ENCODE measurements at regions not wholly inside any gene's neighbourhood (a gene's known extent, or its start where the extent isn't known, plus 50 kb on each side); places are given as distances from the start of the nearest gene placed in this dataset.

DNA sequence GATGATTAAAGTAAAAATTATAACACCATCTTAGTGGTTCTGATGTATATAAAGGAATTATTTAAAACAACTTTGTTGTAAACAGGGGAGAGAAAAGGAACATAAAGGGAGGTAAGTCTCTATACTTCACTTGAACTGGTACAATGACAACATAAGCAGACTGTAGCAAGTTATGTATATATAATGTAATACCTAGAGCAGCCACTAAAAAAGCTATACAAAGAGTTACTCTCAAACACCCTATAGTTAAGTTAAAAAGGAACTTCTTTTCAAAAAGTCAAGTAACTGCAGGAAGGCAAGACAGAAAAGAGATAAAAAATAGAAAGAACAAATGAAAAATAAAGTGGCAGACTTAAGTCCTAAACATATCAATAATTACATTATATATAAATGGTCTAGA, 82.3 kb downstream of the ZNF503 start:
- DNase-seq = no peak
- Histone ChIP-seq H3K9me3 (replicated peaks; ENCODE audit: control insufficient read depth, low read depth, low read length) (peaks cover 5% of the 10 kb centered on the region), H3K36me3 (ENCODE audit: control insufficient read depth, insufficient read depth, low read length) (no peaks in the 10 kb centered on the region), H3K4me1 (ENCODE audit: control insufficient read depth, insufficient read depth, low read length) (no peaks in the 10 kb centered on the region), H3K27me3 (ENCODE audit: control insufficient read depth, insufficient read depth, low read length) (no peaks in the 10 kb centered on the region), H3K27ac (ENCODE audit: low read length) (no peak overlapping the region), H3K4me3 (ENCODE audit: low read length) (no peak overlapping the region)

DNA sequence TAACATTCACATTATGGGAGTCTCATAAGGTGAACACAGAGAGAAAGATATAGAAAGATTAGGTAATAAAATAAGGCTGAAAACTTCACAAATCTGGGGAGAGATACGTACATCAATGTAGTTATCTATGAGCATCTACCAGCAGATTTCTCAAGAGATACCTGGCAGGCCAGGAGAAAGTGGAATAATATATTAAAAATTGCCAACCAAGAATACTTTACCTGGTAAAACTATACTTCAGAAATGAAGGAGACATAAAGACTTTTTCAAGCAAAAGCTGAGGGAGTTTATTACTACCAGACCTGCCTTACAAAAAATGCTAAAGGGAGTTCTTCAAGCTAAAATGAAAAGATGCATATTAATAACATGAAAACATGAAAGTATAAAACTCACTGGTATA, 78.8 kb upstream of the COMTD1 start:
- no peak overlapping the region for H3K4me3 ChIP-seq (ENCODE audit: low read length)
- peaks cover 7% of the 10 kb centered on the region for H3K9me3 ChIP-seq (replicated peaks; ENCODE audit: control insufficient read depth, low read depth, low read length)
- no peaks in the 10 kb centered on the region for H3K27me3 ChIP-seq (ENCODE audit: control insufficient read depth, insufficient read depth, low read length)
- no CpG with 5 or more reads among the region's 1 CpG for WGBS (ENCODE audit: insufficient coverage)
- no peaks in the 10 kb centered on the region for H3K36me3 ChIP-seq (ENCODE audit: control insufficient read depth, insufficient read depth, low read length)
- no peak overlapping the region for H3K27ac ChIP-seq (ENCODE audit: low read length)
- no peak for DNase-seq
- H3K4me1 ChIP-seq (ENCODE audit: control insufficient read depth, insufficient read depth, low read length) = no peaks in the 10 kb centered on the region

DNA sequence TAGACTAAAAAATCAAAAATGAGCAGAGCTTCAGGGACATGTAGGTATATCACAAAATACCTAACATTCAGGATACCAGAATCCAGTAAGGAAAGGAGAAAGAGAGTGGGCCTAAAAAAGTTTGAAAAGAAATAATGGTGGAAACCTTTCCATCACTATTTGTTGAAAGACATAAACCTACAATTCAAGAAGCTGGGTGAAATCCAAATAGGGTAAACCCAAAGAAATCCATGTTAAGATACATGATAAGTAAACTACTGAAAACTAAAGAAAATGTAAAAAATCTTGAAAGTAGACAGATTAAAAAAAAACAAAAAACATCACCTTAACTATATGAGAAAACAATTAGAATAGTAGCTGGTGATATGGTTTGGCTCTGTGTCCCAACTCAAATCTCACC, 76.7 kb upstream of the COMTD1 start:
- no peak overlapping the region for H3K4me3 ChIP-seq (ENCODE audit: low read length)
- H3K36me3 ChIP-seq (ENCODE audit: control insufficient read depth, insufficient read depth, low read length) = no peaks in the 10 kb centered on the region
- peaks cover 7% of the 10 kb centered on the region for H3K9me3 ChIP-seq (replicated peaks; ENCODE audit: control insufficient read depth, low read depth, low read length)
- H3K4me1 ChIP-seq (ENCODE audit: control insufficient read depth, insufficient read depth, low read length) = no peaks in the 10 kb centered on the region
- no peaks in the 10 kb centered on the region for H3K27me3 ChIP-seq (ENCODE audit: control insufficient read depth, insufficient read depth, low read length)
- H3K27ac ChIP-seq (ENCODE audit: low read length) = no peak overlapping the region
- no peak for DNase-seq

DNA sequence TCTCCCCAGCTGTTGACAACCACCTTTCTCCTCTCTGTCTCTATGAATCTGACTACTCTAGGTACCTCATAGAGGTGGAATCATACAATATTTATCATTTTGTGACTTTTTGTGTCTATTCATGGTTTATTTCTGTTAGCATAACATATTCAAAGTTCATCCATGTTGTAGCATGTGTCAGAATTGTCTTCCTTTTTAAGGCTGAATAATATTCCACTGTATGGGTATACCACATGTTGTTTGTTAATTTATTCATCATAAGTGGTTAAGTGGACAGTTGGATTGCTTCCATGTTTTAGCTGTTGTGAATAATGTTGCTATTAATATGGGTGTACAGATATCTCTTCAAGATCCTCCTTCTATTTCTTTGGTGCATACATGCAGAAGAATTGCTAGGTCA, 69.9 kb upstream of the COMTD1 start:
- Histone ChIP-seq H3K4me3 (ENCODE audit: low read length) (no peak overlapping the region), H3K27me3 (ENCODE audit: control insufficient read depth, insufficient read depth, low read length) (no peaks in the 10 kb centered on the region), H3K36me3 (ENCODE audit: control insufficient read depth, insufficient read depth, low read length) (no peaks in the 10 kb centered on the region), H3K4me1 (ENCODE audit: control insufficient read depth, insufficient read depth, low read length) (no peaks in the 10 kb centered on the region), H3K27ac (ENCODE audit: low read length) (no peak overlapping the region), H3K9me3 (replicated peaks; ENCODE audit: control insufficient read depth, low read depth, low read length) (peaks cover 2% of the 10 kb centered on the region)
- no peak for DNase-seq

DNA sequence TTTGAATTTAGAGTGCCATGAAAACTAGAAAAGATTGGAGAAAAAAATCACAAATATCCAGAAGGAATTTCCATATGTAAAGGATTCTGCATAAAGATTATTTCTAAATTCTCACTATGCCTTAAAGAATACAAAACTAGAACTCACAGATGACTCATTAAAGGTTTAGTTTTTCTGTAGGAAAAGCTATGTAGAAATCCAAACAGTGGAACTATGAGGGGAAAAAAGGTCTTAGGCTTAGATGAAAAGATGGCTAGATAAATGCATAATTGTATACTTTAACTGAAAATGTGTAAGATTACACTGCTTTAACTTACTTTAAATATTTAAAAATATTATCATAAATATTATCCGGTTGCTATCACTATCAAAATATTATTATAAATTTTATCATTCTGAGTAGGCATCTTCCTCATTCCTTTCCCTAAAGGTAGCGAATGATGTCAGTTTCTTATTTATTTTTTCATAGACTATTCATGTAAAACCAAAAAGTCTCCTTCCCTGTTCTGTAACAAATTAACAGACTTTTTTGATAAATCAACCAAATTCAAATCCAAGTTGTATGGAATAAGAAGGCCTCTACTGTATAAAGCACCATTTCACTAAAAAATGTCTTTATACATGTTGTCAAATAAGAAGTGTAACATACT, 69.1 kb upstream of the COMTD1 start:
- no peak for DNase-seq

DNA sequence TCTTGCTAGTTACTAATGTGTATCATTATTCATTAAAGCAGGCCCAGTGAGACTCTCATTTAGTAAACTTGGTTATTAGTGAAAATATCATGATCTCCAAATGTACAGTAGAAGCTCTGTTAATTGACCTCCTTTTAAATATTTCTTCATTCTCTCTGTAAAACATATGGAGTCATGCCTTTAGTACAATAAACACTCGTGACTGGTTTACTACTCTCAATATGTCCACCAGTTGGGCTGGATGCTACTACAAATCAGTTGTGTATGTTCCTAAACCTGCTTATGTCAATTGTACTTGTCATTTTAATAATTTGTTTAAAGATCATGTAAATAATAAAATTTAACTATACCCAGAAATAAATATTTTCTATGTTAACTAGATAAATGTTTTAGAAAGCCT, 68.6 kb upstream of the COMTD1 start:
- DNase-seq = no peak
- H3K4me3 ChIP-seq (ENCODE audit: low read length) = no peak overlapping the region
- H3K9me3 ChIP-seq (replicated peaks; ENCODE audit: control insufficient read depth, low read depth, low read length) = peaks cover 2% of the 10 kb centered on the region
- no peaks in the 10 kb centered on the region for H3K36me3 ChIP-seq (ENCODE audit: control insufficient read depth, insufficient read depth, low read length)
- no peaks in the 10 kb centered on the region for H3K4me1 ChIP-seq (ENCODE audit: control insufficient read depth, insufficient read depth, low read length)
- WGBS (ENCODE audit: insufficient coverage) = no CpG with 5 or more reads among the region's 1 CpG
- no peaks in the 10 kb centered on the region for H3K27me3 ChIP-seq (ENCODE audit: control insufficient read depth, insufficient read depth, low read length)
- H3K27ac ChIP-seq (ENCODE audit: low read length) = no peak overlapping the region

More for the DNA sequence above, 69.1 kb upstream of the COMTD1 start:
- WGBS (ENCODE audit: insufficient coverage) = no CpG with 5 or more reads among the region's 2 CpGs
- Histone ChIP-seq H3K4me1 (ENCODE audit: control insufficient read depth, insufficient read depth, low read length) (no peaks in the 10 kb centered on the region), H3K27me3 (ENCODE audit: control insufficient read depth, insufficient read depth, low read length) (no peaks in the 10 kb centered on the region), H3K27ac (ENCODE audit: low read length) (no peak overlapping the region), H3K36me3 (ENCODE audit: control insufficient read depth, insufficient read depth, low read length) (no peaks in the 10 kb centered on the region), H3K4me3 (ENCODE audit: low read length) (no peak overlapping the region), H3K9me3 (replicated peaks; ENCODE audit: control insufficient read depth, low read depth, low read length) (peaks cover 2% of the 10 kb centered on the region)

DNA sequence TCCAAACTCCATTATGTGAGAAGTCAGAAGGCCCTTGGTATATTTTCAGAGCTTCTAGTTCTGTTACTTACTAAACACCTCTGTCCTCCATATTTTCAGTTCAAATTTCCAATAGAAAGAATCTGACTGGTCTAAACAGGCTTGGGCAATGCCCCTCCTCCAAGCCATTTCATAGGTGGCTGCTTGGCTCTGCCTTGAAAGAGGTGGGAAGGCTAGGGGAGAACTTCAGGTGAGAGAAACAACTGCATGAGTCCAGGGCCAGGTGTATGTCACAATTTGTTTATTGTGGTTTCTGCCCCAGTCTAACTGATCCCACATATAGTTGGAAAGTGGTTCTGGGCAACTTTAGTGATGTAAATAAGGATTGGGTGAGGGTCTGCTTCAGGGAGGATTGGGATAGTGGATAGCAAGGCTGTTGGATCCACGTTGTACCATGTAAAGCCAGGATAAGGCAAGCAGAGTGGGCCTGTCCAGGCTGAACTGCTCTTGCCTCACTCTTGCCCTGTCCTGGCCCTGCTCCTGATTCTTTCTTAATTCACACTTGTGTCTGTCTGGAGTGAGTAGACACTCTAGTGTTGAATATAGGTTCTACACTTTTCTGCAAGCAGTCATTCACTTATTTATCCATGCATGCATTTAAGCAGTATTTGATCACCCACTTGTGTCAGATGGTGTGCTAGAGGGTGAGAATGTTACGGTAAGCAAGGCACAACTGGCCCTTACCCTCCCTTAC, 67.5 kb upstream of the COMTD1 start:
- WGBS (ENCODE audit: insufficient coverage) = no CpG with 5 or more reads among the region's 2 CpGs
- H3K36me3 ChIP-seq (ENCODE audit: control insufficient read depth, insufficient read depth, low read length) = no peaks in the 10 kb centered on the region
- H3K27me3 ChIP-seq (ENCODE audit: control insufficient read depth, insufficient read depth, low read length) = no peaks in the 10 kb centered on the region
- DNase-seq = no peak
- H3K4me3 ChIP-seq (ENCODE audit: low read length) = no peak overlapping the region
- no peaks in the 10 kb centered on the region for H3K4me1 ChIP-seq (ENCODE audit: control insufficient read depth, insufficient read depth, low read length)
- peaks cover 2% of the 10 kb centered on the region for H3K9me3 ChIP-seq (replicated peaks; ENCODE audit: control insufficient read depth, low read depth, low read length)
- H3K27ac ChIP-seq (ENCODE audit: low read length) = no peak overlapping the region

DNA sequence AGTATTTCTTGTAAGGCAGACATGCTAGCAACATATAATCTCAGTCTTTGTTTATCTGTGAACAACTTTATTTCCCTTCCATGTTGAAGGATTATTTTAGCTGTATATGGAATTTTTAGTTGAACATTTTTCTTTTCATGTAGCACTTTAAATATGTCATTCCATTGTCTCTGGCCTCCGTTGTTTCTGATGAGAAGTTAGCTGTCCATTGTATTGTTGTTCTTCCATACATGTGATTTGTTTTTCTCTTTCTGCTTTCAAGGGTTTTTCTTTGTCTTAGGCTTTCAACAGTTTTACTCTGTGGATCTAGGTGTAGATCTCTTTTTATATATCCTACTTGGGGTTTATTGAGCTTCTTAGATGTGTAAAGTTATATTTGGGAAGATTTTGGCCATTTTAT, 66.3 kb upstream of the COMTD1 start:
- Histone ChIP-seq H3K9me3 (replicated peaks; ENCODE audit: control insufficient read depth, low read depth, low read length) (peaks cover 2% of the 10 kb centered on the region), H3K4me3 (ENCODE audit: low read length) (no peak overlapping the region), H3K36me3 (ENCODE audit: control insufficient read depth, insufficient read depth, low read length) (no peaks in the 10 kb centered on the region), H3K27me3 (ENCODE audit: control insufficient read depth, insufficient read depth, low read length) (no peaks in the 10 kb centered on the region), H3K4me1 (ENCODE audit: control insufficient read depth, insufficient read depth, low read length) (no peaks in the 10 kb centered on the region), H3K27ac (ENCODE audit: low read length) (no peak overlapping the region)
- no peak for DNase-seq
- WGBS (ENCODE audit: insufficient coverage) = no CpG with 5 or more reads among the region's 1 CpG

DNA sequence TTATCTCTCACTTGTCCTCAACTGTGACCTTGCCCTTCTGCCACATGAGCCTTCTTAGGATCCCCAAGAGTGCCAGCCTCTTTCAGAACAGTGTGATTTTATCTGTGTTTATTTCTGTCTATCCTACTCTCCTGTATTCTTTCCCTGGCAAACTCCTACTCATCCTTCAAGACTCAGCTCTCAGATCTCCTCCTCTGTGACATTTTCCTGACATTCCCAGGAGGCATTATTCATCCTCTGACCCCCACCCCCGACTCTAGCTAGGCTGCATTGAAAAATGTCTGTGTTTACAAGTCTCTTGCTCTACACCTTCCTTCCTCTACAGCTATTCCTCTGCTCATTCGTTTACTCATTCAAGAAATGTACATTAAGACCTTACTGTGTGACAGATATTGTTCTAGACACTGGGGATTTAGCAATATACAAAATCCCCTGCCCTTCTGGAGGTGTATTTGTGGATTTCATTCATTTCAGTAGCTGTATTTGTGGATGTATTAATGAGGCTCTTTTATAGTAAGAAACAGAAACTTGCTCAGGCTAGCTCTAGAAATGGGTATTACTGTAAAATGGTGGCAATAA, 61.4 kb upstream of the COMTD1 start:
- DNase-seq = no peak
- Histone ChIP-seq H3K9me3 (replicated peaks; ENCODE audit: control insufficient read depth, low read depth, low read length) (no peaks in the 10 kb centered on the region), H3K4me3 (ENCODE audit: low read length) (no peak overlapping the region), H3K27me3 (ENCODE audit: control insufficient read depth, insufficient read depth, low read length) (peaks cover 5% of the 10 kb centered on the region), H3K4me1 (ENCODE audit: control insufficient read depth, insufficient read depth, low read length) (peaks cover 17% of the 10 kb centered on the region), H3K27ac (ENCODE audit: low read length) (no peak overlapping the region), H3K36me3 (ENCODE audit: control insufficient read depth, insufficient read depth, low read length) (no peaks in the 10 kb centered on the region)
- WGBS (ENCODE audit: insufficient coverage) = 40% methylated on average over 1 of the region's 2 CpGs

DNA sequence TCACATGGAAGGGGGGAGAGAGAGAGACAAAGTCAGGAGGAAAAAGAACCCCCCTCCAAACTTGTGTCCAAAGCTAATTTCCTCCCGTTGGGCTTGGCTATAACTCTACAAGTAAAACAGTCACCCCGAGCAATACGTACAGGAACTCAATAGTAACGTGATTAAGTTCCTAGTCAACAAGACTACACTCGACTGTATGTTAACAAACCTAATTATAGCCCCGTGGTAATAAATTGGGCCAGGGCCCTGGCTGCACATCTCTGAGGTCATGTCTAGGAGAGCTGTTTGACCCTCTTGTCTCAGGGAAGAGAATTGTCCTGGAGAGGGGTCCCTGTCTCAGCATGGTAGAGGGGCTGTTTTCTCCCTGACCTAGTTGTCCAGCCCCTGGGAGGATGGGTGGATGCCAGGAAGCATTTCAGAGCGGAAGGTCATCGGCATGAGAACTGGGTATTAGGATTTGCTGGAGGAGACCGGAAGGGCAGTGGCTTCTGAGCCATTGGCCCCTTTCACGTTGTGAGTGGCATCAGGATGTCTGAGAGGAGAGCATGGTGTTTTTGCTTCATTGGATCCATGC, 60.2 kb upstream of the COMTD1 start:
- no peaks in the 10 kb centered on the region for H3K36me3 ChIP-seq (ENCODE audit: control insufficient read depth, insufficient read depth, low read length)
- H3K27ac ChIP-seq (ENCODE audit: low read length) = peak overlapping the region; percentile 26
- H3K4me1 ChIP-seq (ENCODE audit: control insufficient read depth, insufficient read depth, low read length) = peaks cover 17% of the 10 kb centered on the region
- no peak overlapping the region for H3K4me3 ChIP-seq (ENCODE audit: low read length)
- peaks cover 5% of the 10 kb centered on the region for H3K27me3 ChIP-seq (ENCODE audit: control insufficient read depth, insufficient read depth, low read length)
- WGBS (ENCODE audit: insufficient coverage) = 65% methylated on average over 5 of the region's 10 CpGs
- no peaks in the 10 kb centered on the region for H3K9me3 ChIP-seq (replicated peaks; ENCODE audit: control insufficient read depth, low read depth, low read length)
- DNase-seq = peak; percentile 50

Data from muscle of leg (tissue), 3 donors.